Renal pelvis (tissue), 1 donor: ENCODE measurements at regions not wholly inside any gene's neighbourhood (a gene's known extent, or its start where the extent isn't known, plus 50 kb on each side); places are given as distances from the start of the nearest gene placed in this dataset.

ENCODE experiments used
- DNase-seq: peaks from one replicate; pipeline ENCODE4 v3.0.0-alpha.2; 2013

- no peak for DNase-seq
These were observed 451.0 kb upstream of the SETBP1 start for GRCh38 chr18:44229693-44230108.

GRCh38 chr18:44231936-44232335 is 448.8 kb upstream of the SETBP1 start:
- no peak for DNase-seq

GRCh38 chr18:44232500-44232899 is 448.2 kb upstream of the SETBP1 start:
- DNase-seq = no peak

- no peak for DNase-seq
These were observed 442.2 kb upstream of the SETBP1 start for GRCh38 chr18:44238454-44238853.

GRCh38 chr18:44238911-44239310 is 441.8 kb upstream of the SETBP1 start:
- no peak for DNase-seq

- DNase-seq = no peak
These were observed 439.7 kb upstream of the SETBP1 start for GRCh38 chr18:44241020-44241419.

GRCh38 chr18:44245019-44245418 is 435.7 kb upstream of the SETBP1 start:
- no peak for DNase-seq

- no peak for DNase-seq
These were observed 434.7 kb upstream of the SETBP1 start for GRCh38 chr18:44246001-44246400.

- DNase-seq = no peak
These were observed 422.6 kb upstream of the SETBP1 start for GRCh38 chr18:44258086-44258485.

GRCh38 chr18:44258576-44258975 is 422.1 kb upstream of the SETBP1 start:
- no peak for DNase-seq

- DNase-seq = no peak
These were observed 421.1 kb upstream of the SETBP1 start for GRCh38 chr18:44259610-44260009.

GRCh38 chr18:44265437-44265836 is 415.3 kb upstream of the SETBP1 start:
- DNase-seq = no peak

- no peak for DNase-seq
These were observed 407.4 kb upstream of the SETBP1 start for GRCh38 chr18:44273298-44273697.

GRCh38 chr18:44280479-44280878 is 400.2 kb upstream of the SETBP1 start:
- DNase-seq = peak; percentile 12

GRCh38 chr18:44286049-44286448 is 394.6 kb upstream of the SETBP1 start:
- DNase-seq = no peak

- no peak for DNase-seq
These were observed 390.2 kb upstream of the SETBP1 start for GRCh38 chr18:44290366-44290977.

GRCh38 chr18:44298566-44298965 is 382.1 kb upstream of the SETBP1 start:
- no peak for DNase-seq

- no peak for DNase-seq
These were observed 371.5 kb upstream of the SETBP1 start for GRCh38 chr18:44309185-44309584.

- no peak for DNase-seq
These were observed 359.8 kb upstream of the SETBP1 start for GRCh38 chr18:44320619-44321460.

- DNase-seq = no peak
These were observed 358.7 kb upstream of the SETBP1 start for GRCh38 chr18:44321868-44322590.

- DNase-seq = no peak
These were observed 357.6 kb upstream of the SETBP1 start for GRCh38 chr18:44323125-44323524.

GRCh38 chr18:44324361-44324760 is 356.3 kb upstream of the SETBP1 start:
- DNase-seq = no peak
